ENCODE measurements at regions not wholly inside any gene's neighbourhood (a gene's known extent, or its start where the extent isn't known, plus 50 kb on each side); places are given as distances from the start of the nearest gene placed in this dataset.

DNA sequence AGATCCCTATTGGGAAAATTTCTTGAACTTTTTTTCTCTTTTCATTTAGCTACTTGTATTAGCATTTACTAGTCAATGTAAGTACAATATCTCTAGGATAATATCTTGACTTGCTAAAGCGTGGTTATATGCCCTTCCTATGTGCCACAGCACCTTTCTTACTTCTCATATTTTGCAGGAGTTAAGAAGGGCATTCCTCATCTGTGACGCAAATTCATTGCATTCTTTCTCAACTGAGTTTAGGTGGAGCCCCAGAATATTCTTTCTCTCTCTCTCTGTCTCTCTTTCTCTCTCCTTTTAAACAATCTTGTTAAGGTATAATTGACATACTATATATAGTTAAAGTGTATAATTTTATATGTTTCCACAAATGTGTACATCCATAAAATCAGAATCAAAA is 266.1 kb downstream of the RAB38 start:
- ATAC-seq (ENCODE audit: low FRiP score) (no peak), DNase-seq (ENCODE audit: low spot score) (no peak)
- TF ChIP-seq, protein P1, sequence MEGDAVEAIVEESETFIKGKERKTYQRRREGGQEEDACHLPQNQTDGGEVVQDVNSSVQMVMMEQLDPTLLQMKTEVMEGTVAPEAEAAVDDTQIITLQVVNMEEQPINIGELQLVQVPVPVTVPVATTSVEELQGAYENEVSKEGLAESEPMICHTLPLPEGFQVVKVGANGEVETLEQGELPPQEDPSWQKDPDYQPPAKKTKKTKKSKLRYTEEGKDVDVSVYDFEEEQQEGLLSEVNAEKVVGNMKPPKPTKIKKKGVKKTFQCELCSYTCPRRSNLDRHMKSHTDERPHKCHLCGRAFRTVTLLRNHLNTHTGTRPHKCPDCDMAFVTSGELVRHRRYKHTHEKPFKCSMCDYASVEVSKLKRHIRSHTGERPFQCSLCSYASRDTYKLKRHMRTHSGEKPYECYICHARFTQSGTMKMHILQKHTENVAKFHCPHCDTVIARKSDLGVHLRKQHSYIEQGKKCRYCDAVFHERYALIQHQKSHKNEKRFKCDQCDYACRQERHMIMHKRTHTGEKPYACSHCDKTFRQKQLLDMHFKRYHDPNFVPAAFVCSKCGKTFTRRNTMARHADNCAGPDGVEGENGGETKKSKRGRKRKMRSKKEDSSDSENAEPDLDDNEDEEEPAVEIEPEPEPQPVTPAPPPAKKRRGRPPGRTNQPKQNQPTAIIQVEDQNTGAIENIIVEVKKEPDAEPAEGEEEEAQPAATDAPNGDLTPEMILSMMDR (IDR thresholded peaks at IDR 0.05), result no peak

DNA sequence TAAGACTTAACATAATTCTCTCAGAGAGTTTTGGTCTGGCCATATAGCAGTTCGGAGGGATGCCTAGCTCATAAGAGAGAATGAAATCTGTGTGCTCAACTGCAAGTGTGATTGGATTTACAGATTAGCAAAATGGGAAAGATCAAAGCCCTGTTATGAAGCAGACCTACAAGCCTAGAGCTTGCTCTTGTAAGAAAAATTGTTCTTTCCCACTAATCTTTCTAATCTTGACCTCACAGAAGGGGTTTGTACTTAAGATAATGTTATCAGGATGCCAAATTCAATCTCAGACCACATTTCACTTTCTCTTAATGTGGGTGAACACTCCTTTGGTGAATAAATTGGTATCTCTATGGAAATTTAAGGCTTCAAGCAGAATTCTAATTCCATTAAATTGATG is 267.2 kb downstream of the RAB38 start:
- ATAC-seq (ENCODE audit: low FRiP score) (no peak), DNase-seq (ENCODE audit: low spot score) (no peak)
- TF ChIP-seq, protein P1 (IDR thresholded peaks at IDR 0.05), result no peak

DNA sequence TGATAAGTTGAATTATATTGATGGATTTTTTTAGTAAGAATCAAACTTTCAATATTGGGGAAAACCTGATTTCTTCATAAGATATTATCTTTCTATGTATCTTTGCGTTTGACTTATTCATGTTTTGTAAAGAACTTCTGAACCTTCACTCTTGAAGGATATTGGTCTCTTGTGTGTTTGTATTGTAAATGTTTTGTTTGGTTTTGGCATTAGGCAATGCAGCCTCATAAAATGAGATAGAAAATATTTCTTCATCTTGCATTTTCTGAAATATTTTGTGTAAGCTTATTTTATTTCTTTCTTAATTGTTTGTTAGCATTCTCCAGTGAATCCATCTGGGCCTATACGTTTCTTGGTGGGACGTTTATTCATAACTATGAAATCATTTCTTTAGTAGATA is 271.9 kb downstream of the RAB38 start:
- TF ChIP-seq, protein P1 (IDR thresholded peaks at IDR 0.05), result no peak
- DNase-seq (ENCODE audit: low spot score) (no peak), ATAC-seq (ENCODE audit: low FRiP score) (no peak)

DNA sequence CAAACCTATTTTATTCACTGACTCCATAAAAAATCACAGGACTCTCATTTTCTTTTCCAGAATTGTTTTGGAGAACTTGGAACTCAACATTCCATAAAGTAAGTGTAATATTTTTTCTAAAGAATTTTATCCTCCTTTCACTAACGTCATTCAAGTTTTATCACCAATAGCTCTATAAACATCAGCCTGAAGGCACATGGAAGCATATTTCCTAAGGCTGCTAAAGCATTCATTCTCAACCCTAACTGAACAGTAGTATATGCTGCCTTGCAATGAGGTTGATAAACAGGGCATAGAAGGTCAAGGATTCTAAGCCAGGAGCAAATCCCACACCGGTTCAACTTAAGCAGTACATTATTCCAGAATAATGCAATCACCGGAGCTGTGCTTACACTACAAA is 273.9 kb downstream of the RAB38 start:
- ATAC-seq (ENCODE audit: low FRiP score), result no peak
- DNase-seq (ENCODE audit: low spot score), result no peak
- TF ChIP-seq, protein P1 (IDR thresholded peaks at IDR 0.05), result no peak

DNA sequence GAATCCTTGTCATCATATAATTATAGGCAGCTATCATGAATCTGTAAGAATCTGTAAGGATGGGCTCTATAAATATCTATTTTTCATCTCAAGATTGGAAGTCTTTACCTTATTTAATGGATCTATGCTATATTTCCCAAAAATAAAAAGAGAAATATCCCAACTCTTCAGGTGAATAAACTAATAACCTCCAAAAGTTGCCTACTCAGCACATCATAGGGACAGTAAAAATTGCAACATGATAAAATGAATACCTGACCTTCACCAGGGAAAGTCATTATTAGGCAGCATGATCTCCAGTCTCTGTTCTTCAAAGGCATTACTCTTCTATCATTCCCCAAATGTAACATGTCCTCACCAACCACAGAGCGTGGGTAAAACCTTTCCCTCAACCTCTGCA is 277.3 kb downstream of the RAB38 start:
- DNase-seq (ENCODE audit: low spot score) (no peak), ATAC-seq (ENCODE audit: low FRiP score) (no peak)
- TF ChIP-seq, protein P1 (IDR thresholded peaks at IDR 0.05), result no peak

DNA sequence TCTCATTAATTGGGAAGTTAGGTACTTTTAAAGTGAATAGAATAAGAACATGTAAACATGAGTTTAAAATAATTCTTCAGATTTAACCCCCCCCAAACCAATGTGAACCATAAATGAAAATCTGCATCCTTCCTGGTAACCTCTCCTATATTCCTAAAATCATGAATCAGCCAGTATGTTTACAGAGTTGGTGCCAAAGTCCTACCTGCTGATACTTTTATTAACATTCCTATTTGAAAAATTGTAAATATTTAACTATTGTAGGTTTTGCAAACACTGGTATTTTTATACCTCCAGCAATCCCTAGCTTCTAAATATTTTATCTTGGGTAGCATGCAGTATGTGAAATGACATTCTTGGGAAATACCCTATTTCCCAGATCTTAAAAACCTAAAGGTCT is 278.2 kb downstream of the RAB38 start:
- TF ChIP-seq, protein P1 (IDR thresholded peaks at IDR 0.05), result no peak
- DNase-seq (ENCODE audit: low spot score) (no peak), ATAC-seq (ENCODE audit: low FRiP score) (no peak)

DNA sequence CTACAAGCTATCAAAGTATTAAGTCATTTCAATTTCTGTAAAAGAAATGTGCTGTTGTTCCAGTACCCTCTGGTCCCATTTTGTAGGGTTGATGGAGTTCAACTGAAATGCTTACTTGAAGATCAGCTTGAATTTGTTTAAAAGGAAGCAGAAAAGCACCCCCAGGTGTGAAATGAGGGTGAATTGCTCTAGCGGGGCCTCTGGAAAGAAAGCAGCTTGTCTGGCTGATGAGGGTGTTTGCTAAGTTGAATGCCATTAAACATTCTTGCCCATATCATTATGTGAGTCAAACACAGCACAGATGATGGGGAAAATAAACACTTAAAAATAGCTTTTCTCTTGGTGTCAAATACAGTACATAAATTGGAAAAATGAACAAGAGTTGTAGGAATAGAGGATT is 280.3 kb downstream of the RAB38 start:
- no peak for DNase-seq (ENCODE audit: low spot score)
- ATAC-seq (ENCODE audit: low FRiP score), result no peak

More for the DNA sequence above, 280.3 kb downstream of the RAB38 start:
- TF ChIP-seq, protein P1 (IDR thresholded peaks at IDR 0.05), result no peak
